T follicular helper cell (primary cell): ENCODE measurements at regions not wholly inside any gene's neighbourhood (a gene's known extent, or its start where the extent isn't known, plus 50 kb on each side); places are given as distances from the start of the nearest gene placed in this dataset.

Experiments used
- DNase-seq: peaks from one replicate; pipeline ENCODE4 v3.0.0-alpha.2; 2020; ENCODE audit warnings: low read depth

DNA sequence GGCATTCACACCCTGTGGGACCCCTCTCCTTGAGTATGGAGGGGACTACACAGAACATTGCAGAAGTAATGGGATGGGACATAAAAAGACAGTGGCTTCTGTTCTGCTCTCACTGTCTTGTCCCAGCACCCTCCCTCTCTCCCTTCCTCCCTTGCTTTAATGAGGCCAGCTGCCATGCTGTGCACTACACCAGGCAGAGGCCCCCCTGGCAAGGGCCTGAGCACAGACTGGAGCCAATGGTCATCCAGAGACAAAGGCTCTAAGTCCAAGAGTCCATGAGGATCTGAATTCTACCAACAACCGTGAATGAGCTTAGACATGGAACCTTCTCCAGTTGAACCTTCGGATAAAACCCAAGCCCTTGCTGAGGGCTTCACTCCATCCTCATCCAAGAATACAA, 263.0 kb downstream of the NDUFA10 start:
- no peak for DNase-seq

- DNase-seq = no peak
These were observed 264.5 kb downstream of the NDUFA10 start for GRCh38 chr2:239760596-239760995.

DNA sequence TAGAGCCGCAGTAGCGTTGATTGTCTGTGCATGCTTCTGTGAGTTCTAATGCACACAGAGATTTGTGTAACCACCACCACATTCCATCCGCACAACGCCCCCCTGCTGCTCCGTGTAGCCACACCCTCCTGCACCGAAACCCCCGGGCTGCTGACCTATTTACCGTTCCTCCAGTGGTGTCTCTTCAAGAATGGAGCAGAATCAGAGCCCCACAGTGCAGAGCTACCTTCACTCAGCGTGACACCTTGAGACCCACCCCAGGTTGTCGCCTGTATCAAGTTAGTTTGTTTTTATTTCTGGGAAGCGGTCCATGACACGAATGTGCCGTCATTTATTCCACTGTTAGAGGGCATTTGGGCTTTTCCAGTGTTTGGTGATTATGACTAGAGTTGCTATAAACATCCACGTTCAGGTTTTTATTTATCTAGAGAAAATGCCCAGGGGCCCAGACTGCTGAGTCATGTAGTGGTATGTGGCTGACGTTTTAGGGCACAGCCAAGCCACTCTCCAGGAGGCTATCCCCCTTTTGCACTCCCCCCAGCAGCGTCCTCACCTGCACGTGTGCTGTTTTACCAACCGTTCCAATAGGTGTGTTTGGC, 266.8 kb downstream of the NDUFA10 start:
- no peak for DNase-seq

DNA sequence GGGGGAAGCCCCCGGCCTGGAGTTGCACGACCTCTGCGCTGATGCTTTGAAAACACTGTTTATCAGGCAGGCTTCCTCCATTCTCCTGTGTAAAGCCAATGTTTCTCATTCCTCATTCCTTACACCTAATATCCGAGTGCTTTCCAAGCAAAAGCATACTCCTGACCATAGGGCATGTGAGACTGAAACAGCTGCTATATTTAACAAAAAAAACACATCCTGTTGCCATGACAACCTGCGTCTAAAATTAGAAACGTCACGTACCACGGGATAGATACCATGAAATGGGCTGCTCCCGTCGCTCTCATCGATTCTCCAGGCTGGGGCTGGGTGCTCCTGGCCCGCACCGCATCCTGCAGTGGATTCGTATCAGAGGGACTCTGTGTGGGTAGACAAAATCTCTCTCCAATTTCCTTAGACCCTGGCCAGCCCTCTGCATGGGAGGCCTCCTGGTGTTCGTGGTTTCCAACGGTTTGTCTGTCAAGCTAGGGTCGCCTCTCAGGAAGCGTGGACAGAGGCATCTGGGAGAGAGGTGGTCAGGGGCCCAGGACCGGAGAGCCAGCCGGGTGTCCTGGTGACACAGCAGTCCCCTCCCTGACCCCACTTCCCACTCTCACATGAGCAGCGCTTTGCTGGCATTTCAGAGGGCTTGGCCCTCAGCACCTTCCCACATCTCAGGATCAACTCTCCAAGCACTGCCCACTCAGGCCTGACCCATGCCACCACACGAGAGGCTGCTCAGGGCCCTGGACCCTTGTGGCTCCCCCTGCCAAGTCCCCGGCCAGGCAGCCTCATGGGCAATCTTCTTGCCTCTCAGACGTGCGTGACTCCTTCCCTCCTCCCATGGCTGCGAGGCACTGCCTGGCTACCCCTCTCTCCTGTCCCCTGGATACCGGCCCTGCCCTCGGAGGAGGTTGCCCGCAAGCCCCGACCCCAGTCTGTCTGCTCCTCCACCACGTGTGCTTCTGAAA, 268.1 kb downstream of the NDUFA10 start:
- DNase-seq = no peak

DNA sequence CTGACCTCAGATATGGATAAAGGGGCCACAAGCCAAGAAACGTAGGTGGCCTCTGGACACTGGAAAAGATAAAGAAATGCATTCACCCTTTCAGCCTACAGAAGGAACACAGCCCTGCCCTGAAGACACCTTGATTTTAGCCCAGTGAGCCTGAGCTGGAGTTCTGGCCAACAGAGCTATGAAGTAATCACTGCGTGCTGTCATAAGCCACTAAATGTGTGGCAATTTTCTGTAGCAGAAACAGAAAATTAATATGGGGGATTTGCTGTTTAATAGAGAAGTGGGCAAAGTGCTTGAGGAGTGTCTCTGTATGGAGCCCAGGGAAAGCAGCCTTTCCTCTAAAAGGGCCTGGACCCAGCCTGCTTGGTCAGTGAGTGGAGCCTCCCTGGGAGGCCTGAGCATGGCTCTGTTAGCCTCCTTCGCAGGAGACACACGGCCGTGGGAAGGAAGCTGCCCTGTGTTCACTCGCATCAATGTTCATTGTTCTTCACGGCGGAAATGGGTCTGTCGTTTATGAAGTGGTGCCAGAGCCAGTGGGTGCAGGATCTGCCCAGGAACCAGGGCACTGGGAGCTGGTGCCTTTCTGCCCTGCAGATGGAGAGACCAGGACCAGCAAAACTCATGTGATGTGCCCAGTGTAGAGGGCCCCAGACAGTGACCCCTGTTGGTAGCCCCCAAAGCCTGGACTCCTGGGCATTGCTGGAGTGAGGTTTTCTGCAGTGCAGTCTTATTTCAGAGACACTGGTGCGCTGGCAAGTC, 268.9 kb downstream of the NDUFA10 start:
- DNase-seq = no peak

DNA sequence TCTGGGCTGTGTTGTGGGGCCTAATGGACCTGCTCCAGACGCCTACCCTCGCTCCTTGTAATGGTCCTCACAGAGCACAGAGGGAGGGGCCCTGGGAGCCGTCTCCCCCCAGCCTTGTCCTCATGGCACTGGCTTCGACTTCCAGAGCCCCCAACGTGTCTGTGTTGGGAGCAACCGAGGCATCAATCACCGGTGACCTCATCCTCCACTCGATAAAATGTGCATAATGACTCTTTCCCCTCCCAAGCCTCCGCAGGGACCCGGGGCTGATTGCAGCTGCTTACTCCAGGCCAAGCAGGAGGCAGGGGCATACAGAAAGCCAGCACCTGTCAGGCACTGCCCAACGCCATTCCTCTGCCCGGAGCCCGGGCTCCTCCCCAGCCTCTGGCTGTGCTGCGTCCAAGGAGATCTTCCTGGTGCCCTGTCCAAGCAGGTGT, 271.7 kb downstream of the NDUFA10 start:
- no peak for DNase-seq

GRCh38 chr2:239752951-239753350, 272.2 kb downstream of the NDUFA10 start:
- no peak for DNase-seq

DNA sequence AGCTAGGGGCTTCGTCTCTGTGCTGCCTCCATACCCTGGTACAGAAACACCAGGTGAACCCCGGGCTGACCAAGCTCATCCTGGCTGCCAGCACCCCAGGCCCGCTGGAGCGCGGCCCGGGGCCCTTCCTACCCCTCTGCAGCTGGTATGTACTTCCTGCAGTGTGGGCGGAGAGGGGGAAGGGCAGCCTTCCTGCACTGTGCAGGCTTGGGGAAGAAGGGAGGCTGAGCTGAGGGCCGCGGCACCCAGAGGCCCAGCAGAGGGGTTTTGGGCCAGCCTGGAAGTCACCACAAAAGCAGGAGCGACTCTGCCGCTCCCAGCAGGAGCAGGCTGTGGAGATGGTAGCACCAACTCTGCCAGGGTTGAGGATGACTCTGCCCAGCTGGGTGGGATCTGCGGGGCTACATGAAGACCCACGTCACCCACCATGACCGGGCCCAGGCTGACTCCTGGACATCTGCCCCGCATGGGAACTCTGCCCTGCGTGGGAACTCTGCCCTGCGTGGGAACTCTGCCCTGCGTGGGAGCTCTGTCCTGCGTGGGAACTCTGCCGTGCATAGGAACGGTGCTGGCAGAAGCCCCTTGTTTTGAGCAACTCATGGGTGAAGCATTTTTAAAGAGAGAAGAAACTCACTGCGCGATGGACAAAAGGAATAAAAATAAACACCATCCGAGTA, 273.3 kb downstream of the NDUFA10 start:
- no peak for DNase-seq

GRCh38 chr2:239750929-239751678, 274.0 kb downstream of the NDUFA10 start:
- no peak for DNase-seq

GRCh38 chr2:239750045-239750835, 274.9 kb downstream of the NDUFA10 start:
- no peak for DNase-seq

- no peak for DNase-seq
These were observed 275.8 kb downstream of the NDUFA10 start for GRCh38 chr2:239749272-239749873.

- no peak for DNase-seq
These were observed 276.3 kb downstream of the NDUFA10 start for GRCh38 chr2:239748811-239749210.

GRCh38 chr2:239747771-239748170, 277.4 kb downstream of the NDUFA10 start:
- no peak for DNase-seq

GRCh38 chr2:239747274-239747673, 277.9 kb downstream of the NDUFA10 start:
- no peak for DNase-seq

DNA sequence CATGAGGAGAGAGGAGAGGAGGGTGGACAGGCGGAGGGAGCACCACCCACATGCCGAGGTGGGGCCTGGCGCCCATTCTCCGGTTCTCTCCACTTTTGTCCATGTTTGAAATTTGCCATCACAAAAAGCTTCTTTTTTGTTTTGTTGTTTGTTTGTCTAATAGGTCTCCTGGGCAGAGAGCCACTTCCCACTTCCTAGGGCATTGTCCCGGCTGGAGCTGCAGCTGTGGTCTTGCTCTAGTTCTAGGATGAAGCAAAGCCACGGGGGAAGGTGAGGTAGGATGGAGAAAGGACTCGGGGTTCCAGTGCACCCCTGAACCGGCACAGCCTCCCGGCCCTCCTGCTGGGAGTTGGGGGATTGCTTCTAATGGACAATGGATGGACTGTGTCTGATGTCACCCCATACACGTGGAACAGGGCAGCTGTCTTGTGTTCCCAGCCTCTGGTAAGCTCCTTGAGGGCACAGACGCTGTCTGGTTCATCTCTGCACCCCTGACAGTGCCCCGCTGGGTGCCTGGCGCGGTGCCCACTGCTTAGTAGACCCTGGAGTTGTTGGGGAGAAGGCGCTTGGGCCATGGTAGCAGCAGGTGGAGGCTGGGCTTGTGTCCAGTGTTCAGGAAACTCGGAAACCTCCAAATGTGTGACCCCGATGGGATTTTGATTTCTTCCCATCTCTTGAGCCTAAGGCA, 278.4 kb downstream of the NDUFA10 start:
- no peak for DNase-seq

DNA sequence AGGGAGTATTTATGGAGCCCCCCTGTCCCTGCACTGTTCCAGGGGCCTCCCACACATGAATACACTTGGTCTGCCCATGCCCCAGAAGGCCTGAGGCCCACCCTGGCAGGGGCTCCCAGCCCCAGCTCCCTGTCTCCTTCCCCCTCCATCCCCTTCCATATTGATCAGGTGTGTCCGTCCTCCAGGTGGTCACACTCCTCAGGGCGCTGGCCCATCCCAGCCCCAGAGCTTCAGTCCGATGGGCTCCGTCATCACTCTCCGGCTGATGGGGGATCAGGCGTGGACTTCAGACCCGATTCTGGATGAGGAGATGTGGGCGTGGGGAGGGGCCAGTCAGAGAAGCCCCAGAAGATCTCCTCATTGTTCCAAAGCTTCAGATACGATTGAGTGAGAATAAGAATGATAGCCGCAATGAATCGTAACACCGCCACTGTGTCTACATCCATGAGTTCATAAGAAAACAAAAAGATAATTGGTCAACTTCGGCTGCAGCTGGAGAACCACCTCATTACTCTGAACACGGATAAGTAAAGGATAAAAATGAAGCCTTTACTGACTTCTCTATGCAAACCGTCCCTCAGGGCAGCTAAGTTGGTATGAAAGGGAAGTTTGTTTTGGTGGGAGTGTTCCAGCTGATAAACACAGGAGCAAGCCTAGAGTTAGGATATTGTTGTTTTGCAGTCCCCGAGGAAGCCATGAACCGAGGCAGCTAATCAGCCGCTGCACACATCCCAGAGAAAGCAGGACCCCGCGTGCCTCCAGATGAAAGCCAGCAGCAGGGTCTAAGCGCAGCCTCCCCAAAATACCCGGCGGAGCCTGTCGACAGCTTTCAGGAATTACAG, 279.5 kb downstream of the NDUFA10 start:
- DNase-seq = no peak

- DNase-seq = no peak
These were observed 280.3 kb downstream of the NDUFA10 start for GRCh38 chr2:239744706-239745340.

DNA sequence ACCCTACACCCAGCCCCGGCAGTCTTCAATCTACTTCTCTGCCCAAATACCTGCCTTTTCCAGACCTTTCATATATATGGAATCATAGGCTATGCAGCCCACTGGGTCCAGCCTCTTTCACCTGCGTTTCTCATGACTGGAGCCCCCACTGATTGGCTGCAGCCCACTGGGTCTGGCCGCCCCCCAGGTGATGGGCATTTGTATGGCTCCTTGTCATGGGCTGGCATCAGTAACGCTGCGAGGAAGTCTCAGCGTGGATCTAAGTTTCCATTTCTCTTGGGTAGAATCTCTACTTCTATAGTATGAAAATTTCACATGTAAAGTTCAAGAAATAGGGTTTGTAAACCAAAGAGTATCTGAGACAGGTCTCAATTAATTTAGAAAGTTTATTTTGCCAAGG, 281.9 kb downstream of the NDUFA10 start:
- no peak for DNase-seq
